H1 (cell line): ENCODE measurements at regions not wholly inside any gene's neighbourhood (a gene's known extent, or its start where the extent isn't known, plus 50 kb on each side); places are given as distances from the start of the nearest gene placed in this dataset.

Experiments
- CTCF ChIA-PET: fragments of 300-600 bp; sonication (Branson Sonifier 250); formaldehyde crosslinking; loops from one replicate; lab custom pipeline; 2021; ENCODE audit not compliant: partially characterized antibody; lab: Charles Lee
- POLR2A ChIA-PET: fragments of 300-600 bp; sonication (Branson Sonifier 250); formaldehyde crosslinking; loops from one replicate; lab custom pipeline; 2021; ENCODE audit warnings: inconsistent platforms; ENCODE audit not compliant: partially characterized antibody; lab: Charles Lee
- DNase-seq, 2 experiments: peaks; one replicate each; pipeline versions ENCODE4 v3.0.0 to v3.0.0-alpha.2; 2010 to 2022; ENCODE audit warnings: low spot score in 2 of 2, low read depth in 1 of 2, mixed read lengths in 1 of 2
- FAIRE-seq: peaks from 2 replicates; lab custom pipeline; 2011; peaks lifted over from hg19 to GRCh38; lab: Jason Lieb, UNC
- H2AFZ ChIP-seq: 2 replicates; pipeline ENCODE4 v1.8.1; 2012; ENCODE audit warnings: low read length, inconsistent platforms
- H2AK5ac ChIP-seq: 2 replicates; pipeline ENCODE4 v1.6.1; 2013; ENCODE audit warnings: low read depth, low read length
- H2BK120ac ChIP-seq: replicated peaks from 2 replicates; pipeline ENCODE3; 2013; ENCODE audit warnings: low read depth, low read length, inconsistent platforms
- H2BK12ac ChIP-seq: 2 replicates; pipeline ENCODE4 v1.6.1; 2013; ENCODE audit warnings: low read depth, low read length
- H2BK15ac ChIP-seq: 2 replicates; pipeline ENCODE4 v1.6.1; 2013; ENCODE audit warnings: low read length
- H2BK20ac ChIP-seq: 2 replicates; pipeline ENCODE4 v1.6.1; 2013; ENCODE audit warnings: low read length
- H2BK5ac ChIP-seq: 2 replicates; pipeline ENCODE4 v1.6.1; 2013; ENCODE audit warnings: low read depth, low read length
- H3K14ac ChIP-seq: 2 replicates; pipeline ENCODE4 v1.6.1; 2013; ENCODE audit warnings: inconsistent platforms; ENCODE audit not compliant: insufficient read length
- H3K18ac ChIP-seq: 2 replicates; pipeline ENCODE4 v1.6.1; 2013; ENCODE audit warnings: low read length; ENCODE audit errors: extremely low read depth
- H3K23ac ChIP-seq: 2 replicates; pipeline ENCODE4 v1.6.1; 2013; ENCODE audit warnings: inconsistent platforms; ENCODE audit not compliant: insufficient read length
- H3K23me2 ChIP-seq: 2 replicates; pipeline ENCODE4 v1.6.1; 2013; ENCODE audit warnings: low read depth, low read length
- H3K27ac ChIP-seq: 2 replicates; pipeline ENCODE4 v1.6.1; 2011; ENCODE audit warnings: low read depth, low read length, inconsistent platforms
- H3K27me3 ChIP-seq, 4 experiments: replicated peaks in 1 of 4; 1 replicate in 1 of 4; 2 replicates in 3 of 4; pipeline versions ENCODE4 v1.6.1 to v1.8.1; 2011 to 2013; ENCODE audit warnings: low read length in 3 of 4, mild to moderate bottlenecking in 3 of 4, inconsistent platforms in 2 of 4, mixed read lengths in 2 of 4, moderate library complexity in 1 of 4; ENCODE audit not compliant: control insufficient read depth in 3 of 4, insufficient read depth in 3 of 4; ENCODE audit errors: extremely low read depth in 1 of 4
- H3K36me3 ChIP-seq, 4 experiments: 2 replicates each; pipeline versions ENCODE4 v1.6.1 to v1.8.1; 2011 to 2013; ENCODE audit warnings: mild to moderate bottlenecking in 4 of 4, low read length in 3 of 4, moderate library complexity in 2 of 4, control low read depth in 1 of 4, inconsistent platforms in 1 of 4; ENCODE audit not compliant: insufficient read depth in 4 of 4, control insufficient read depth in 2 of 4
- H3K4ac ChIP-seq: replicated peaks from 2 replicates; pipeline ENCODE3; 2013; ENCODE audit warnings: low read length, low read depth, mixed read lengths, inconsistent platforms; ENCODE audit not compliant: insufficient read length
- H3K4me1 ChIP-seq, 4 experiments: replicated peaks in 1 of 4; 1 replicate in 1 of 4; 2 replicates in 3 of 4; pipeline versions ENCODE4 v1.6.1 to v1.8.1; 2011 to 2013; ENCODE audit warnings: low read length in 3 of 4, inconsistent platforms in 2 of 4, mixed read lengths in 1 of 4; ENCODE audit not compliant: insufficient read depth in 4 of 4, control insufficient read depth in 3 of 4
- H3K4me2 ChIP-seq, 2 experiments: 2 replicates each; pipeline versions ENCODE4 v1.6.1 to v1.8.1; 2011 to 2013; ENCODE audit warnings: low read depth in 2 of 2, low read length in 2 of 2, control low read depth in 1 of 2, inconsistent platforms in 1 of 2, mild to moderate bottlenecking in 1 of 2; ENCODE audit not compliant: insufficient read depth in 1 of 2
- H3K4me3 ChIP-seq, 4 experiments: fragments of 200-600, 300-600 bp in 1 of 4; sonication (generic), shearing (Covaris generic), sonication (Bioruptor Twin) in 1 of 4; 2 replicates each; pipeline versions ENCODE4 v1.5.1 to v1.8.1; 2011 to 2016; ENCODE audit warnings: low read length in 4 of 4, low read depth in 3 of 4, control low read depth in 2 of 4, inconsistent platforms in 2 of 4, mild to moderate bottlenecking in 2 of 4, mixed read lengths in 1 of 4, moderate library complexity in 1 of 4; ENCODE audit not compliant: insufficient read depth in 2 of 4; ENCODE audit errors: extremely low read depth in 1 of 4
- H3K56ac ChIP-seq: replicated peaks from 2 replicates; pipeline ENCODE3; 2013; ENCODE audit warnings: low read depth, mild to moderate bottlenecking, mixed read lengths, low read length, inconsistent platforms; ENCODE audit not compliant: insufficient read length
- H3K79me1 ChIP-seq: 2 replicates; pipeline ENCODE4 v1.6.1; 2013; ENCODE audit warnings: low read depth, low read length, control low read depth
- H3K79me2 ChIP-seq, 2 experiments: 2 replicates each; pipeline versions ENCODE4 v1.6.1 to v1.8.1; 2012 to 2013; ENCODE audit warnings: low read length in 2 of 2, mild to moderate bottlenecking in 2 of 2, inconsistent platforms in 1 of 2; ENCODE audit not compliant: insufficient read depth in 2 of 2, control insufficient read depth in 1 of 2
- H3K9ac ChIP-seq, 4 experiments: replicated peaks in 1 of 4; 1 replicate in 1 of 4; 2 replicates in 3 of 4; pipeline versions ENCODE4 v1.6.1 to v1.8.1; 2011 to 2013; ENCODE audit warnings: low read depth in 3 of 4, low read length in 3 of 4, control low read depth in 2 of 4, mild to moderate bottlenecking in 2 of 4, moderate library complexity in 2 of 4, inconsistent platforms in 1 of 4; ENCODE audit errors: extremely low read depth in 1 of 4
- H3K9me3 ChIP-seq, 2 experiments: 2 replicates each; pipeline versions ENCODE4 v1.6.1 to v1.8.1; 2012 to 2013; ENCODE audit warnings: mild to moderate bottlenecking in 2 of 2, moderate library complexity in 2 of 2, control low read depth in 1 of 2, inconsistent platforms in 1 of 2, low read depth in 1 of 2, low read length in 1 of 2, mixed read lengths in 1 of 2; ENCODE audit not compliant: insufficient read depth in 2 of 2
- H4K20me1 ChIP-seq, 2 experiments: replicated peaks in 1 of 2; 2 replicates each; pipeline versions ENCODE3 to v1.8.1; 2011 to 2013; ENCODE audit warnings: inconsistent platforms in 2 of 2, low read length in 2 of 2, mild to moderate bottlenecking in 1 of 2; ENCODE audit not compliant: insufficient read depth in 2 of 2, control insufficient read depth in 1 of 2
- H4K5ac ChIP-seq: 2 replicates; pipeline ENCODE4 v1.6.1; 2013; ENCODE audit warnings: low read length, low read depth, mixed read lengths, inconsistent platforms; ENCODE audit not compliant: insufficient read length
- H4K8ac ChIP-seq: 2 replicates; pipeline ENCODE4 v1.8.0; 2013; ENCODE audit warnings: mild to moderate bottlenecking, moderate library complexity, low read length, inconsistent platforms; ENCODE audit not compliant: insufficient read depth; ENCODE audit errors: extremely low read depth
- H4K91ac ChIP-seq: replicated peaks from 2 replicates; pipeline ENCODE3; 2013; ENCODE audit warnings: low read length, mixed read lengths, inconsistent platforms; ENCODE audit not compliant: insufficient read length
- BACH1 ChIP-seq: IDR thresholded peaks from 2 replicates; pipeline ENCODE4 v1.6.1; 2012; ENCODE audit warnings: low read length, improper control_type of control experiment
- CBX5 ChIP-seq: fragments of 300-800, 300-1000 bp; sonication (generic); IDR thresholded peaks from 2 replicates; pipeline ENCODE4 v1.7.1; 2016; ENCODE audit warnings: antibody characterized with exemption, low read length, low read depth
- EP300 ChIP-seq, 2 experiments: IDR thresholded peaks; 1 replicate in 1 of 2; 2 replicates in 1 of 2; pipeline ENCODE4 v1.6.1; 2011 to 2012; ENCODE audit warnings: low read depth in 2 of 2, low read length in 2 of 2, mild to moderate bottlenecking in 2 of 2, borderline replicate concordance in 1 of 2, inconsistent platforms in 1 of 2, moderate library complexity in 1 of 2
- EZH2 ChIP-seq: fragments of 200-600 bp; sonication (generic); IDR thresholded peaks from 2 replicates; pipeline ENCODE4 v1.7.1; 2012; ENCODE audit warnings: low read depth, mild to moderate bottlenecking, moderate library complexity, low read length, inconsistent platforms; ENCODE audit not compliant: severe bottlenecking
- GTF2F1 ChIP-seq: IDR thresholded peaks from 2 replicates; pipeline ENCODE4 v1.6.1; 2012; ENCODE audit warnings: low read depth, low read length, improper control_type of control experiment, borderline replicate concordance
- KDM1A ChIP-seq: fragments of 200-600, 300-600 bp; sonication (generic); IDR thresholded peaks from 2 replicates; pipeline ENCODE4 v1.7.1; 2016; ENCODE audit warnings: mild to moderate bottlenecking, low read length, borderline replicate concordance
- NANOG ChIP-seq: IDR thresholded peaks from 2 replicates; pipeline ENCODE4 v1.6.1; 2011; ENCODE audit warnings: low read length, low read depth, mild to moderate bottlenecking, inconsistent platforms; ENCODE audit not compliant: insufficient read depth, poor library complexity, severe bottlenecking
- SIRT6 ChIP-seq: IDR thresholded peaks from one replicate; pipeline ENCODE4 v1.7.1; 2012; ENCODE audit warnings: low read length, inconsistent platforms
- SP4 ChIP-seq: IDR thresholded peaks from 2 replicates; pipeline ENCODE4 v1.6.1; 2012; ENCODE audit warnings: low read length, inconsistent platforms
- SRF ChIP-seq: IDR thresholded peaks from 2 replicates; pipeline ENCODE4 v1.6.1; 2011; ENCODE audit warnings: mild to moderate bottlenecking, low read depth, low read length, moderate library complexity
- TAF7 ChIP-seq: optimal IDR thresholded peaks from 2 replicates; pipeline ENCODE3; 2011; ENCODE audit warnings: low read depth, mild to moderate bottlenecking, inconsistent platforms, low read length, moderate library complexity, borderline replicate concordance
- TBP ChIP-seq: IDR thresholded peaks from 2 replicates; pipeline ENCODE4 v1.6.1; 2011; ENCODE audit warnings: low read depth, low read length, improper control_type of control experiment
- YY1 ChIP-seq: IDR thresholded peaks from 2 replicates; pipeline ENCODE4 v1.6.1; 2011; ENCODE audit warnings: low read depth, mild to moderate bottlenecking, low read length
- WGBS, 2 experiments: shearing (Covaris generic) in 1 of 2; methylation state at CpG; one replicate each; pipeline versions ENCODE4 v1.1.6 to v1.1.7; 2013 to 2015; ENCODE audit warnings: low lambda C conversion rate in 2 of 2, mixed read lengths in 2 of 2, inconsistent platforms in 1 of 2, low coverage in 1 of 2, missing lambda C conversion rate in 1 of 2; ENCODE audit not compliant: insufficient replicate concordance in 2 of 2, insufficient coverage in 1 of 2, insufficient read length in 1 of 2; ENCODE audit errors: extremely low coverage in 1 of 2, missing lambda C conversion rate in 1 of 2; 5-methylcytosine and 5-hydroxymethylcytosine counted together

DNA sequence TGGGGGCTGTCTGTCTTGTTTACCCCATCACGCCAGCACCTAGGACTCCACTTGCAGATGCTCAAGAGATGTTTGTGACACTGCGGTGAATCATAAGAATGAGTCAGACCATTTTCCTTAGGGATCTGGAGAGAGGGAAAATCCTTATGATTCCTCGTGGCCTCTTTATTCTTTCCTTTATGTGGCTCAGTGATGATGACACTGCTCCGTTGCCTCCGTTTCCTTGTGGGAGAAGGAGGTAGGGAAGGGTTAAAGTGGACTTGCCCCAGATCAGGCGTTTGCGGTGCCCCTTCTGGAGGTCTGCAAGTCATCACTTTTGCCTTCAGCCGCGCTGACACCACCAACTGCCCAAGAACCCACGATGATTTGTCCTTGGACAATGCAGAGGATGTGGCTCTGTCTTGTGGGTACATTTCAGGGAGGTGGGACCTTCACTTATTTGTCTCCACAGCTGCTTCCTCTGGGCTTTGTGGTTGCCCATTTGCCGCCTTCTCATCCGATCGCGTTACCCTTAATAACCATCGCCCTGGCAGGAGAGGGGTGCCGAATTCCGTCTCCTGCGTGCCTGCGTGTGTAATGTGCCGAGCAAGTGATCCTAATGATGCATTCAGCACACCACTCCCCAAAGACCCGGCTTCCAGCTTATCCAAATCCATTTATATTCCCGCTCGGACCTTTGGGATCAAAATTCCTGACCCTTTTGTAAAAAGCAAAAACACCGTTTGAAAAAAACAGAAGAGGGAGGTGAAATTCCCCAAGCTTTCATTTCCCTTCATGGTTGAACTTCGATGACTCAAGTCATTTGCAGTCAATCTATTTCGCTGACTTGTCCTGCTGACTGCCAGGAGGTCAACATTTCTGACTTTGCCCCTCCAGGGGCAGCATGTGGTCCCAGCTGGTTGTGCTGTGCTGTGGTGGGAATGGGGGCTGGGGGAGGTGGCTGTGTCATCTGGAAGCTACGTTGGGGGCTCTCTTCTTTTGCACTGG is 87.2 kb upstream of the IRX3 start:
- Histone ChIP-seq H3K4me2 (no peak overlapping the region), H3K36me3 (no peaks in the 10 kb centered on the region)
- CTCF ChIA-PET = interaction anchor here (1.3 kb wide), 1 partner anchor 48 kb away, joined by 3 read pairs; no protein-coding TSS in a partner anchor
- TF ChIP-seq TAF7 = no peak
- TF ChIP-seq YY1 = no peak
- no peak for TF ChIP-seq GTF2F1
- TF ChIP-seq SP4 = no peak
- TF ChIP-seq KDM1A = no peak
- no peak for TF ChIP-seq EZH2
- no peak for TF ChIP-seq SRF
- no peak for TF ChIP-seq EP300 (IDR thresholded peaks at IDR 0.05; ENCODE audit: borderline replicate concordance in 1 of 2, low read depth in 2 of 2, low read length in 2 of 2)
- TF ChIP-seq NANOG = no peak
- TF ChIP-seq BACH1 = no peak
- TF ChIP-seq CBX5 = no peak
- no peak for TF ChIP-seq SIRT6
- no peak for TF ChIP-seq TBP

More for the DNA sequence above, 87.2 kb upstream of the IRX3 start:
- no peak overlapping the region for H3K4ac ChIP-seq
- no peak overlapping the region for H4K8ac ChIP-seq
- POLR2A ChIA-PET = no interaction called here
- H3K23me2 ChIP-seq = no peaks in the 10 kb centered on the region
- no peak overlapping the region for H2AK5ac ChIP-seq
- H3K9me3 ChIP-seq = no peaks in the 10 kb centered on the region
- H3K23ac ChIP-seq = no peak overlapping the region
- H4K20me1 ChIP-seq = no peaks in the 10 kb centered on the region
- H2BK15ac ChIP-seq = no peak overlapping the region
- H2BK5ac ChIP-seq = no peak overlapping the region
- no peaks in the 10 kb centered on the region for H3K79me1 ChIP-seq
- no peak overlapping the region for H2AFZ ChIP-seq
- H3K14ac ChIP-seq = no peak overlapping the region
- H3K56ac ChIP-seq = no peak overlapping the region
- no peak overlapping the region for H3K27ac ChIP-seq
- no peaks in the 10 kb centered on the region for H3K79me2 ChIP-seq
- DNase-seq = no peak
- no peak overlapping the region for H2BK120ac ChIP-seq
- no peak overlapping the region for H3K9ac ChIP-seq
- no peak for FAIRE-seq
- H2BK12ac ChIP-seq = no peak overlapping the region
- H3K18ac ChIP-seq = no peak overlapping the region; the same call in 1 of the 2 replicates
- no peak overlapping the region for H3K4me3 ChIP-seq
- H3K27me3 ChIP-seq = no peaks in the 10 kb centered on the region
- no peak overlapping the region for H2BK20ac ChIP-seq
- peaks cover 0 to 3% (median 0%) of the 10 kb centered on the region in 4 experiments; a peak in 1 of 7 replicates for H3K4me1 ChIP-seq
- no peak overlapping the region for H4K91ac ChIP-seq
- no peak overlapping the region for H4K5ac ChIP-seq
- 89% methylated on average over 26 of the region's 27 CpGs; no CpG with 5 or more reads in 1 of the 2 experiments for WGBS, 2 experiments
